A673 (cell line): ENCODE measurements at regions not wholly inside any gene's neighbourhood (a gene's known extent, or its start where the extent isn't known, plus 50 kb on each side); places are given as distances from the start of the nearest gene placed in this dataset.

Source experiments
- CTCF ChIP-seq: fragments of 300-800, 200-600 bp; sonication (generic); conservative IDR thresholded peaks from 2 replicates; pipeline ENCODE4 v1.5.1; 2017; ENCODE audit warnings: low read depth, mild to moderate bottlenecking, antibody characterized with exemption, low read length, moderate library complexity, mixed read lengths
- EZH2 ChIP-seq: fragments of 200-600 bp; sonication (generic); IDR thresholded peaks from 2 replicates; pipeline ENCODE4 v1.6.1; 2017; ENCODE audit warnings: borderline replicate concordance, low read depth, mild to moderate bottlenecking, mixed read lengths, antibody characterized with exemption, low read length; ENCODE audit not compliant: poor library complexity, severe bottlenecking

- no peak for TF ChIP-seq CTCF
- no peak for TF ChIP-seq EZH2
These were observed 1089.8 kb upstream of the NCAM2 start for GRCh38 chr21:19908390-19908789.
